ENCODE measurements at regions not wholly inside any gene's neighbourhood (a gene's known extent, or its start where the extent isn't known, plus 50 kb on each side); places are given as distances from the start of the nearest gene placed in this dataset.
"Not testable (repeated sequence)": the region's sequence is repeated elsewhere in the genome, so short reads cannot be mapped to it uniquely, and the experiment has no call there.

DNA sequence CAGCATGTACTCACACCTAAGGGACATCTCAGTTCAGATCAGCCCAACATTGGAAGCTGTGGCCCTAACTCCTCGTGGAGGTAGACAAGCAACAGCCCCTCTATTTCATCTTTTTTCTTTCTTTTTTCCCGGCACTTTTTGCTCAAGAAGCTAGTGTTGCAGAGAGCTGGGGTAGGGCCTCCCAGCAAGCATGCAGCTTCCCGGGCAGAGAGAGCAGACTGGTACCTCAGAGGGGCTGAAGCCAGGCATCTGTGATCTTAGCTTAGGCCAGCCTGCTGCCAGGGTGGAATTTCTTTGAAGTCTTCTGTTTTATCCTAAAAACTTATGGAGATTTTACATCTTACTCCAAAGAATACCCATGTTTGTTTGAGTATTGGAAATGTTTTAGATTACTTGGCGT is 195.4 kb downstream of the C16orf95 start:
- Mint-ChIP-seq H3K27me3 (peaks cover 34% of the 10 kb centered on the region), H3K27ac (no peak overlapping the region), H3K4me3 (no peak overlapping the region), H3K36me3 (ENCODE audit: low read depth) (no peaks in the 10 kb centered on the region), H3K9me3 (no peaks in the 10 kb centered on the region), H3K4me1 (ENCODE audit: low read depth) (no peaks in the 10 kb centered on the region)
- no peak for DNase-seq

DNA sequence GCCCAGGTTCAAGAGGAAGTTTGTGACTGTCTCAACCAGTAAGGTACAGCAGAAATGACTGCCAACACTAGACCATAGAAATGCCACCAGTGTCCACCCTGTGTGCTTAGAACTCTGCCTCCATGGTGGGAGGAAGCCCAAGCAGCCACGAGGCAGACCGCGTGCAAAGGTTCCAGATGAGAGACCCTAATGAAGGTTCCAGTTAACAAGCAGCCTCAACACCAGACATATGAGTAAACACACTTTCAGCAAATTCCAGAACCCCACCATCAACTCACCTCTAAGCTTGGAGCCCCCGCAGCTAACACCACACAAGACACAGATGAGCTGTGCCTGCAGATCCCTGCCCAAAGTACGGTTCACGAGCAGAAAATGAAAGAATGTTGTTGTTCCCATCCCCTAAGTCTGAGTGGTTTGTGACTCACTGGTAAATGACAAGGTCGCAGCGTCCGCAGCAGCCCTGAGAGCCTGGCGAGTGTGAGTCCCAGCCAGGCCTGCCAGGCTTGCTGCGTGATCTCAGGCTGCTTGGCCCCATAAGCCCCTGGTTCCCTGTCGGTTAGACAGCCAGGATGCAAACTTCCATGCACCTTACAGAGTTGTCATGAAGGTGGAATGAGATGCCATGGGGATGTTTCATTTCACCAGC is 193.7 kb downstream of the C16orf95 start:
- Mint-ChIP-seq H3K36me3 (ENCODE audit: low read depth) (no peaks in the 10 kb centered on the region), H3K27ac (no peak overlapping the region), H3K4me3 (no peak overlapping the region), H3K4me1 (ENCODE audit: low read depth) (no peaks in the 10 kb centered on the region), H3K9me3 (no peaks in the 10 kb centered on the region), H3K27me3 (peaks cover 24% of the 10 kb centered on the region)
- no peak for DNase-seq

DNA sequence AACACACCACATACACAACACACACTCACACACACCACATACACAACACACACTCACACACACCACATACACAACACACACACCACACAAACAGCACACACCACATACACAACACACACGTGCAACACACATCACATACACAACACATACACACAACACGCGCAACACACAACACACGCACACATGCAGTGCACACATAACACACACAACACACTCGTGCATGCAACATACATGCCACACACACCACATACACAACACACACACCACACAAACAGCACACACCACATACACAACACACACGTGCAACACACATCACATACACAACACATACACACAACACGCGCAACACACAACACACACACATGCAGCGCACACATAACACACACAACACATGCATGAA is 192.8 kb downstream of the C16orf95 start:
- H3K9me3 Mint-ChIP-seq; H3K4me1 Mint-ChIP-seq (ENCODE audit: low read depth); H3K27ac Mint-ChIP-seq; H3K36me3 Mint-ChIP-seq (ENCODE audit: low read depth); H3K4me3 Mint-ChIP-seq; DNase-seq: not testable (repeated sequence)
- H3K27me3 Mint-ChIP-seq: peaks cover 16% of the 10 kb centered on the region

DNA sequence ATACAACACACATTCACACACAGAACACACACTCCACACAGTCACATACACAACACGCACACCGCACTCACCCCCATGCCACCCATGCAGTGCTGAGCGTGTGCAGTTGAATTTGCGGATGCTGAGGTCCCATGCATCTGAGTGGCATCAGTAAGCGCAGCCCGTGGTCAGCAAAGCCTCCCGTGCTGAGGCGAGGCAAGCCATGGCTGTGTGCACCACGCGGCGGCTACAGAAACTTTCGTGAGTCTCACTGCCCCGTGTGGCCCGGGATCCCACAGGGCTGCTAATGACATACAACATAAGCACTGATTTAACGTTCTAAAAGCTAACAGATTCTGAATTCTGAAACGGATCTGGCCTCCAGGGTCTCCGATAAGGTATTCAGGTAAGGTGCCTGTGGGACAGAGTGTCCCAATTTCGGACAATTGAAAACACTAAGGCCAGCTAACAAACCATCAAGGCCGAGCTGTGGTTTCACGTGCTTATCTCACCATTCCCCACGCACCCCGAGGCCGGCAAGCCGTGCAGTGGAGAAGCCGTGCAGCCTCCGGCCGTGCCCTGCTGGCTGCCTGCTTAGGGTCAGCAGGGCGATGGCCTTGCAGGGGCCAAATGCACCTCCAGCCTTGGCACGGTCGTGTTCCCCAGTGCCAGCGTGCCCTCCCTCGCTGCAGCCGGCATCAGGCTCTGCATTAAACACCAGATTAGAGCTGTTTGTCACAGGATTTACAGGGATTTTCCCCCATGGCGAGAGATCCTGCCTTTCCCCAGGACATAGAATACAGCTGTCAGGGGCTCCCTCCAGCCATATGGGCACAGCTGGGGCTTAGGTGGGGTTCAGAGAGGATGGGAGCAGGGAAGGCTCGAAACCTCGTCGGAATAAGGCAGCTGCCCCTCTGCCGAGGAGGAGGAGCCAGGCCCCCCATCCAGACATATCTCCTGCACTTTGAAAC is 191.7 kb downstream of the C16orf95 start:
- Mint-ChIP-seq H3K27me3 (peaks cover 6% of the 10 kb centered on the region), H3K4me3 (no peak overlapping the region), H3K4me1 (ENCODE audit: low read depth) (no peaks in the 10 kb centered on the region), H3K27ac (no peak overlapping the region), H3K9me3 (peaks cover 2% of the 10 kb centered on the region), H3K36me3 (ENCODE audit: low read depth) (no peaks in the 10 kb centered on the region)
- DNase-seq: no peak

DNA sequence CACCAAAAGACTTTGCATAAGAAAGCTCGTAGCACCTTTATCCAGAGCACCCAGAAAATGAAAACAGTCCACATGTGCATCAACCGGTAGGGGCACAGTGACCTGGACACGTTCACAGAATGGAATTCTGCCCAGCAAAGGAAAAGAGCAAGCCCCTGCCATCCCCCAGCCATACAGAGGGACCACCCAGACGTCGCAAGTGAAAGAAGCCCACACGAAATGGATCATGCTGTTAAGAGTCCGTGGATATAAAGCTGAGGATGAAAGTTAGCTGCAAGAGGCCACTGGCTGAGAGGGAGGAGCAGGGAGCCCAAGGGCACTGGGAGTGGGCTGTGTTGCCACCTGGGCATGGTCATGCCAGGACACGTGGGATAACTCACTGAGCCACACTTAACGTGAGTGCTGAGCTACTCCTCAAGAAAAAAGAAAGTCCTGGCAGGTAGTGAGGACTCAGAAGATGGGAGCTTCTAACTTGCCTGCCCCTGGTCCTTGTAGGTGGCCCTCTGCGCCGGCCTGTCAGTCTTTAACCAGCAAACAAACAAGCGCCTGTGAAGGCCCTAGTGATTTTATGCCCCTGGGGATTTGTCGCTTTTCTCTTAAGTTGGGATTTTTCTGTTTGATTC is 190.7 kb downstream of the C16orf95 start:
- H3K4me3 Mint-ChIP-seq: no peak overlapping the region
- H3K36me3 Mint-ChIP-seq (ENCODE audit: low read depth): no peaks in the 10 kb centered on the region
- no peak for DNase-seq
- no peaks in the 10 kb centered on the region for H3K4me1 Mint-ChIP-seq (ENCODE audit: low read depth)
- no peak overlapping the region for H3K27ac Mint-ChIP-seq
- no peaks in the 10 kb centered on the region for H3K27me3 Mint-ChIP-seq
- H3K9me3 Mint-ChIP-seq: peaks cover 2% of the 10 kb centered on the region

DNA sequence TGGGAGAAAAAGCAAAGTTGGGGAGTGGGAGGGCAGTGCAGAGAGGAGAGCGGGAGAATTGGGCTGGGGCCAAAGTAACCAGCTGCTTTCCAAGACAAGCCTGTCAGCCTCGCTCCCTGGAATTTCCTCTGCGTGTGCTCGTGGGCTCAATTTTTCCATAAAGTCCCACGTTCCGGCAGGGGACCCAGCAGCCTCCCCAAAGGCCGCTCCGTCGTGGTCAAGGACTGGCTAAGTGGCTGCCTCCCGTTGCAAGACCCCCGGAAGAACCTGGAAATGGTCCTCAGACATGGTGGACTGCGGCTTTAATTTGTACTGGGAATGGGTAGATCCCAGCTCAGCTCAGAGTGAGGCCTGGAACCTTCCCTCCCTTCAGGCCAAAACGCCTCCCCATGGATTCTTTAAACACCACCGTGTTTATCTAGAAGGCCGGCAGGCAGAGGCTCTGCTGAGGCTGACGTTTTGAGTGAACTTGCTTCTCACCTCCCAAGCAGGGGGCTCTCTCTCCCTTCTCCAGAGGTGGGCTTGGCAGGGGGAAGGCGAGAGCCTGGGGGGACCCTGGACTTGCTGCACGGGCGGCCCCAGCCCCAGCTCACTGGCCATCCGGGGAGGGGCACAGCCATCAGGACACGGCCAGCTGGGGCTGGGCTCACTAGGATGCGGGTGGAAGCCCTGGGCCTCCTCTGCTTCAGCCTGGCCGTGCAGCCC is 190.0 kb downstream of the C16orf95 start:
- Mint-ChIP-seq H3K36me3 (ENCODE audit: low read depth) (no peaks in the 10 kb centered on the region), H3K9me3 (peaks cover 2% of the 10 kb centered on the region), H3K27me3 (no peaks in the 10 kb centered on the region), H3K4me1 (ENCODE audit: low read depth) (no peaks in the 10 kb centered on the region), H3K27ac (no peak overlapping the region), H3K4me3 (no peak overlapping the region)
- DNase-seq: no peak

DNA sequence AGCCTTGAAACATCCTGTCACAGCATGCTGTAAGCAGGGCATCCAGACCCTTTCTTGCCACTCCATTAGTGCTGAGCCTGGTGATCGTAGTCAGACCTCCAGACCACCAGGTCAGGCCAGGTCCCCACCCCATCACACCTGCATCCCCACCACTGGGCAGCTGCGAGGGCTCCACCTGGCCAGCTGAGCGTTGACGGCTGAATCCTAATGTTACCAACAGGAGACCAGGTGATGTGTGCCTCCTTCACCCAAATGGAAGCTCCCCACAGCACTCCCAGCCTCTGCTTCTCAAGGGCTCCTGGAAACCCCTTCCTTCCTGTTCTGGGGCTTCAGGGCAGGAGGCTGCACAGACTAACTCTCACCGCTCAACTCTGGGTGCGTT is 189.4 kb downstream of the C16orf95 start:
- Mint-ChIP-seq H3K4me3 (no peak overlapping the region), H3K4me1 (ENCODE audit: low read depth) (no peaks in the 10 kb centered on the region), H3K27ac (no peak overlapping the region), H3K27me3 (no peaks in the 10 kb centered on the region), H3K9me3 (peaks cover 2% of the 10 kb centered on the region), H3K36me3 (ENCODE audit: low read depth) (no peaks in the 10 kb centered on the region)
- no peak for DNase-seq

DNA sequence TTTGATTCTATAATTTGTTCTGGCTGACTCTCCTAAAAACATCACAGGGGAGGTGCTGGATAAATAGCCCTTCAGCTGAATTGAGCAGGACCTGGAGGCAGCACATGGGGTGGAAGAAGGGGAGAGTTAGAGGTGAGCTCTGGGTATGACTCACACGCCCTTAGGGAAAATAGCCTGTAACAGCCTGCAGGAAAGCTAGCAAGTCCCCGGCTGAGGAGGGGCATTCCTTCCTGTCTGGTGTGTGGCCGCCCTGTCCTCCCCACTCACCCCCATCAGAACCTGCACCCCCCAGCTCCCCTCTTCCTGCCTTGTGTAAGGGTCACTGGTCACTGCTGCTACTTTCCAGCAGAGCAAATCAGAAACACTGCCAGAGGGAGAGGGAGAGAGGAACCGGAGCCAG is 187.4 kb downstream of the C16orf95 start:
- no peak for DNase-seq
- no peaks in the 10 kb centered on the region for H3K27me3 Mint-ChIP-seq
- H3K9me3 Mint-ChIP-seq: peaks cover 2% of the 10 kb centered on the region
- no peak overlapping the region for H3K27ac Mint-ChIP-seq
- no peak overlapping the region for H3K4me3 Mint-ChIP-seq
- H3K4me1 Mint-ChIP-seq (ENCODE audit: low read depth): no peaks in the 10 kb centered on the region
- H3K36me3 Mint-ChIP-seq (ENCODE audit: low read depth): no peaks in the 10 kb centered on the region

DNA sequence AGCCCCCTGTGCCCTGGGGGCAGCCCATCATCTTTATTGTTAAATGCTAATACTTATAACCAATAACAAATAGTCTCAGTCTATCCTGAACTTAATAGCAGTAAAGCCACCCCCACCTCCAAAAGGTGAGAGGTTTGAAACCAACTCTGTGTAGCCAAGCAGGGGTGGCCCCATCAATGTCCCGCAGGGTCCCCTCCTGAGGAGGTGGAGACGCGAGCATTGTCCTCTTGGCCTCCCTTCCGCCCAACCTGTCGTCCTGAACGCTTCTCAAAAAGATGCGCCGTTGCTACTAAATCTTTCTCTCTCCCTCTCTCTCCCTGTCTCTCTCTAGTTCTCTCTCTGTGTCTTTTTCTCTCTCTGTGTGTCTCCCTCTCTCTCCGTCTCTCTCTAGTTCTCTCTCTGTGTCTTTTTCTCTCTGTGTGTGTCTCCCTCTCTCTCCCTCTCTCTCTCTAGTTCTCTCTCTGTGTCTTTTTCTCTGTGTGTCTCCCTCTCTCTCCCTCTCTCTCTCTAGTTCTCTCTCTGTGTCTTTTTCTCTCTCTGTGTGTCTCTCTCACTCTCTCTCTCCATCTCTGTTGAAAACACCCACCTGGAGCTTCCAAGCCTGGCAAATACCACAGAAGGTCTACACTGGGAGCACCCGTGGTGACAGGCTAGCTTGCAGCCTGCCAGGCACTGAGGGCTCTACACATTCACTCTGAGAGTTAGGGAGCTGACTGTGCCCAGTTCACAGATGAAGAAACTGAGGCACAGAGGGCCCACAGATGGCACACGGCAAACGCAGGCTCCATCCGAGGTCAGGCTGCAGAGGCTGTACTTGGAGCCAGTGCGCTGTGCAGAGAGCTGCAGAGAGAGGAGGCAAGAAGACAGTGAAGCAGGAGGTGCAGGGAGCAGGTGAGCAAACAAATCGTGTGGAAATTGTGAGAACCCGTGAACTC is 185.9 kb downstream of the C16orf95 start:
- Mint-ChIP-seq H3K27me3 (no peaks in the 10 kb centered on the region), H3K4me3 (no peak overlapping the region), H3K27ac (no peak overlapping the region), H3K36me3 (ENCODE audit: low read depth) (no peaks in the 10 kb centered on the region), H3K4me1 (ENCODE audit: low read depth) (no peaks in the 10 kb centered on the region), H3K9me3 (peaks cover 2% of the 10 kb centered on the region)
- DNase-seq: no peak

DNA sequence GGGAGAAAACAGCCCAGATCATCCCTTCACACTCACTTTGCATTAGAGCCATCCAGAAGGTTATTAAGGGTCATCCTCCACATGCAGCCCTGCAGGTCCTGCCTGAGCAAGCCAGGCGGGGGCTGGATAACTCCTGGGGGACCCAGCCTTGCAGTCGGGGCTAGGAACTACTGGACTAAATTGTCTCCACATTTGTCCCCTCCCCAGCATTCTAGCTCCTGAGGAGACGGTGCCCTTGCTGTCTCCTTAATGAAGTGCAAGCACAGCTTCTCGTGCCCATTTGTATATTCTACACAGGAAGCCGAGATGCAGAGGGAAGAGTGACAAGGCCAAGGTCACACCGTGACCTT is 185.2 kb downstream of the C16orf95 start:
- no peak for DNase-seq
- Mint-ChIP-seq H3K27me3 (no peaks in the 10 kb centered on the region), H3K36me3 (ENCODE audit: low read depth) (no peaks in the 10 kb centered on the region), H3K4me1 (ENCODE audit: low read depth) (no peaks in the 10 kb centered on the region), H3K4me3 (no peak overlapping the region), H3K27ac (no peak overlapping the region), H3K9me3 (peaks cover 2% of the 10 kb centered on the region)

DNA sequence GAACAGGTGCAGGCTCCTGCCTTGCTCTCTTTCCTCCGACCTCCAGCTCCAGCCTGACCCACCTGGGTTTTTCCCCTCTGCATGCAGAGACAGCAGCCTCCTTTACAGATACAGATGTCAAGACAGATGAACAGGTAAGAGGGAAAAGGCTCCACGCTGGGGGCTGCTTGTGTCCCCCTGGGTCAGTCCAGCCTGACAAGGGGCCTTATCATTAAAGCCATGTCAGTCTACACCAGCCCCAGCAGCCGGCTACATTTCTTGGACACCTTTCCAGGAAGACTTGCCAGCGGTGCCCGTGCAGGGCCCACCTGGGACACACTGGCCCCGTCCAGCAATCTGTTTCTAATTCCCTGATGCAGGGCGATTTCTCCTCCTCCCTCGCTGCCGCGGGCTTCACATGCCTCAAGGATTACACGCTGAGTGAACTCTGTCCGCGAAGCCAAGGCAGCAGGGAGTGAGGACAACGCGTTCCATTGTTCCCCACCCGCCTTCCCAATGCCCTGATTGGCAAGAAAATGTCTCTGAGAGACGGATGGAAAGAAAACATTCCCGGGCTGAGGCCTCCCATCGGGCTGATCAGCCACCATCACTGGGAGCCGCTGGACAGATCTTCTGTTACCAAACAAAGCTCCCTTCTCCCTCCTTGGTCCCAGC is 184.7 kb downstream of the C16orf95 start:
- Mint-ChIP-seq H3K36me3 (ENCODE audit: low read depth) (no peaks in the 10 kb centered on the region), H3K9me3 (peaks cover 2% of the 10 kb centered on the region), H3K27ac (no peak overlapping the region), H3K27me3 (no peaks in the 10 kb centered on the region), H3K4me1 (ENCODE audit: low read depth) (no peaks in the 10 kb centered on the region), H3K4me3 (no peak overlapping the region)
- no peak for DNase-seq

DNA sequence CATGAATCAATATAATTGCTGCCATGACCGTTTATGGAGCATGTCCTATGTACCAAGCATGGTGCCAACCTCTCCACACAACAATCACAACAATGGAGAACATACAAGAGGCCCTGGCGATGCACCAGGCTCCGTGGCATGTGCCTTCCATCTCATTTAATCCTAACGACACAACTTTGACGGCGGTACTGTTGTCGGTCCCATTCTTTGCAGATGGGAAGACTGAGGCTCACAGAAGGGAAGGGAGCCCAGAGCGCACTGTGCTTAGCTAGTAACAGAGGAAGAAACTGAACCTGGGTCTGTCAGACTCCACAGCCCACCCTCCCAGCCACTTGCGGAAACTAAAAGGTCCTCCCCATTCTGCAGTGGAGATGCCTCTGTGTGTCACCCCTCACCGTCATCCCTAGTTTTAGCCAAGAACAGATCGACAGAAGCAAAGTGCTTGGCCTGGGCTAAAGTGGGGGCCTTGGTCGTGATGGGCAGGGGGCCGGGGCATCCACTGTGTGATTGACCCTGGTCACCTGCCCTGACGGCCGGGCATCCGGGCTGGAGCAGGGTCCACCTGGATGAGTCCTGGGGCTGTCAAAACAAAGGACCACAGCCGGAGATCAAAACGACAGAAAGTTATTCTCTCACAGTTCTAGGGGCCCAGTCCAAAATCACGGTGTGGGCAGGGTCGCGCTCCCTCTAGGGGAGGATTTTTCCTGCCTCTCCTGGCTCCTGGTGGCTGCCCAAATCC is 183.9 kb downstream of the C16orf95 start:
- Mint-ChIP-seq H3K4me1 (ENCODE audit: low read depth) (no peaks in the 10 kb centered on the region), H3K27ac (no peak overlapping the region), H3K9me3 (peaks cover 2% of the 10 kb centered on the region)

More for the DNA sequence above, 183.9 kb downstream of the C16orf95 start:
- H3K27me3 Mint-ChIP-seq: no peaks in the 10 kb centered on the region
- no peak overlapping the region for H3K4me3 Mint-ChIP-seq
- no peaks in the 10 kb centered on the region for H3K36me3 Mint-ChIP-seq (ENCODE audit: low read depth)
- no peak for DNase-seq
